Gastrocnemius medialis (tissue), 4 donors: ENCODE measurements at regions not wholly inside any gene's neighbourhood (a gene's known extent, or its start where the extent isn't known, plus 50 kb on each side); places are given as distances from the start of the nearest gene placed in this dataset.
A peak's percentile ranks its signal among the peaks of the same experiment; 100 is the strongest.

ENCODE experiments used
- ATAC-seq, 2 donors: fragments of 150-250 bp; one replicate each; pipeline ENCODE4 v1.9.1; 2016
- DNase-seq, 2 donors: peaks; one replicate each; pipeline ENCODE4 v3.0.0-alpha.2; 2019
- H3K27ac ChIP-seq, 4 donors: fragments of 200-600 bp; sonication (generic); 1 replicate in 1 of 4; 2 replicates in 3 of 4; pipeline ENCODE4 v1.5.1; 2016 to 2018; ENCODE audit warnings: mild to moderate bottlenecking in 2 of 4, moderate library complexity in 1 of 4
- H3K27me3 ChIP-seq, 3 donors: fragments of 200-600 bp; sonication (generic) in 2 of 3; 1 replicate in 1 of 3; 2 replicates in 2 of 3; pipeline versions ENCODE4 v1.5.1 to v1.6.0; 2016 to 2019; ENCODE audit warnings: mild to moderate bottlenecking in 1 of 3, moderate library complexity in 1 of 3
- H3K36me3 ChIP-seq, 2 donors: fragments of 200-600 bp; sonication (generic) in 1 of 2; one replicate each; pipeline ENCODE4 v1.5.1; 2017 to 2018
- H3K4me1 ChIP-seq, 2 donors: fragments of 200-600 bp; sonication (generic) in 1 of 2; one replicate each; pipeline ENCODE4 v1.5.1; 2016 to 2017; ENCODE audit warnings: mild to moderate bottlenecking in 2 of 2
- H3K4me3 ChIP-seq, 4 donors: fragments of 200-600 bp; sonication (generic) in 3 of 4; 1 replicate in 1 of 4; 2 replicates in 3 of 4; pipeline ENCODE4 v1.5.1; 2016 to 2019; ENCODE audit warnings: mild to moderate bottlenecking in 2 of 4
- H3K9me3 ChIP-seq, 3 donors: fragments of 200-600 bp; sonication (generic) in 2 of 3; 1 replicate in 1 of 3; 2 replicates in 2 of 3; pipeline ENCODE4 v1.5.1; 2016 to 2019
- CTCF ChIP-seq, 5 experiments: fragments of 450-650 bp in 3 of 5; fragments of 200-600 bp in 2 of 5; sonication (generic) in 2 of 5; IDR thresholded peaks in 4 of 5; conservative IDR thresholded peaks in 1 of 5; 1 replicate in 4 of 5; 2 replicates in 1 of 5; pipeline ENCODE4 v1.5.1; 2016 to 2019; ENCODE audit warnings: antibody characterized with exemption in 5 of 5, mild to moderate bottlenecking in 3 of 5, moderate library complexity in 3 of 5
- POLR2A ChIP-seq, 2 donors: fragments of 450-650 bp; IDR thresholded peaks; one replicate each; pipeline ENCODE4 v1.6.1; 2017; ENCODE audit warnings: antibody characterized with exemption in 2 of 2, mild to moderate bottlenecking in 2 of 2, moderate library complexity in 2 of 2
- in situ Hi-C, 4 donors: fragments of 200-750 bp; cut with MboI; loops; one replicate each; pipeline versions ENCODE4 v1.15.0 to v1.8.0; 2017; ENCODE audit warnings: low sequenced_read_pairs in 4 of 4
- intact Hi-C: fragments of 100-400 bp; cut with DNase I; formaldehyde crosslinking; loops from one replicate; pipeline ENCODE4 v1.15.1; 2023; ENCODE audit warnings: low total_unique reads

GRCh38 chr1:58929671-58930325 lies 146.0 kb upstream of the JUN start:
- in situ Hi-C loops: no loop called here
- DNase-seq: no peak
- Histone ChIP-seq H3K4me3 (no peak overlapping the region), H3K27me3 (no peaks in the 10 kb centered on the region), H3K27ac (no peak overlapping the region), H3K36me3 (no peaks in the 10 kb centered on the region), H3K4me1 (peaks cover 0 to 19% of the 10 kb centered on the region in 2 donors), H3K9me3 (no peaks in the 10 kb centered on the region)
- TF ChIP-seq CTCF (IDR thresholded peaks at IDR 0.05 in 4 of 5, conservative IDR thresholded peaks at IDR 0.05 in 1 of 5) (no peak), POLR2A (IDR thresholded peaks at IDR 0.05) (no peak)
- intact Hi-C loops: no loop called here
- no peak for ATAC-seq

- intact Hi-C loops (no loop called here), in situ Hi-C loops (no loop called here)
- DNase-seq (no peak), ATAC-seq (no peak)
- no peaks in the 10 kb centered on the region for H3K27me3 ChIP-seq
- TF ChIP-seq POLR2A (IDR thresholded peaks at IDR 0.05) (no peak), CTCF (IDR thresholded peaks at IDR 0.05 in 4 of 5, conservative IDR thresholded peaks at IDR 0.05 in 1 of 5) (no peak)
- no peaks in the 10 kb centered on the region for H3K36me3 ChIP-seq
- H3K27ac ChIP-seq: no peak overlapping the region
- no peaks in the 10 kb centered on the region for H3K9me3 ChIP-seq
- peaks cover 0 to 17% of the 10 kb centered on the region in 2 donors for H3K4me1 ChIP-seq
- no peak overlapping the region for H3K4me3 ChIP-seq
Measured at GRCh38 chr1:58931024-58931423, 147.2 kb upstream of the JUN start.

GRCh38 chr1:58931756-58932155 lies 147.9 kb upstream of the JUN start:
- DNase-seq: no peak
- intact Hi-C loops (no loop called here), in situ Hi-C loops (no loop called here)

GRCh38 chr1:58932859-58933598 lies 149.2 kb upstream of the JUN start:
- no peak overlapping the region for H3K27ac ChIP-seq
- no peaks in the 10 kb centered on the region for H3K36me3 ChIP-seq
- peaks cover 0 to 14% of the 10 kb centered on the region in 2 donors for H3K4me1 ChIP-seq
- ATAC-seq: peak; percentile 77 to 91
- intact Hi-C loops: no loop called here
- H3K9me3 ChIP-seq: no peaks in the 10 kb centered on the region
- no peak overlapping the region for H3K4me3 ChIP-seq
- TF ChIP-seq POLR2A (IDR thresholded peaks at IDR 0.05): no peak
- TF ChIP-seq CTCF (IDR thresholded peaks at IDR 0.05 in 4 of 5, conservative IDR thresholded peaks at IDR 0.05 in 1 of 5): no peak
- H3K27me3 ChIP-seq: no peaks in the 10 kb centered on the region
- in situ Hi-C loops: no loop called here
- DNase-seq: peak; percentile 33 to 59

More at GRCh38 chr1:58931756-58932155, 147.9 kb upstream of the JUN start:
- peak overlapping the region in 1 of 4 donors; percentile 13 for H3K27ac ChIP-seq
- TF ChIP-seq POLR2A (IDR thresholded peaks at IDR 0.05) (no peak), CTCF (IDR thresholded peaks at IDR 0.05 in 4 of 5, conservative IDR thresholded peaks at IDR 0.05 in 1 of 5) (no peak)
- H3K36me3 ChIP-seq: no peaks in the 10 kb centered on the region
- no peak overlapping the region for H3K4me3 ChIP-seq
- H3K9me3 ChIP-seq: no peaks in the 10 kb centered on the region
- ATAC-seq: peak in 1 of 2 donors; percentile 73
- no peaks in the 10 kb centered on the region for H3K27me3 ChIP-seq
- peaks cover 0 to 14% of the 10 kb centered on the region in 2 donors for H3K4me1 ChIP-seq
